K562 (cell line): ENCODE measurements at regions not wholly inside any gene's neighbourhood (a gene's known extent, or its start where the extent isn't known, plus 50 kb on each side); places are given as distances from the start of the nearest gene placed in this dataset.

Experiments used
- BRD4 ChIP-seq: fragments of 200-600 bp; sonication (generic); IDR thresholded peaks from 2 replicates; pipeline ENCODE4 v1.6.1; 2017; ENCODE audit warnings: inconsistent platforms
- CBX8 ChIP-seq: fragments of 200-600 bp; sonication (generic); IDR thresholded peaks from 2 replicates; pipeline ENCODE4 v1.6.1; 2012; ENCODE audit warnings: borderline replicate concordance, mixed run types, low read depth, mild to moderate bottlenecking, moderate library complexity, mixed read lengths, low read length, control low read depth, inconsistent platforms; ENCODE audit not compliant: poor library complexity, severe bottlenecking; ENCODE audit errors: extremely low read depth
- ELF4 ChIP-seq: fragments of 450-650 bp; formaldehyde crosslinking; IDR thresholded peaks from 2 replicates; pipeline ENCODE4 v1.4.0; 2022; ENCODE audit warnings: missing genetic modification characterization
- HCFC1 ChIP-seq: IDR thresholded peaks from 2 replicates; pipeline ENCODE4 v1.6.1; 2012; ENCODE audit warnings: low read depth, low read length, improper control_type of control experiment
- HDAC2 ChIP-seq: fragments of 450-650 bp; IDR thresholded peaks from 2 replicates; pipeline ENCODE4 v1.6.1; 2016; ENCODE audit warnings: mild to moderate bottlenecking
- MTA2 ChIP-seq: fragments of 450-650 bp; IDR thresholded peaks from 2 replicates; pipeline ENCODE4 v1.6.1; 2016; ENCODE audit warnings: low read depth
- NR2F6 ChIP-seq: fragments of 450-650 bp; formaldehyde crosslinking; IDR thresholded peaks from 2 replicates; pipeline ENCODE4 v1.4.0; 2020; ENCODE audit warnings: mild to moderate bottlenecking
- POLR2A ChIP-seq: fragments of 450-650 bp; conservative IDR thresholded peaks from 2 replicates; pipeline ENCODE4 v1.6.1; 2016
- SETDB1 ChIP-seq: IDR thresholded peaks from one replicate; pipeline ENCODE4 v1.6.1; 2012; ENCODE audit warnings: low read length, control low read depth, inconsistent platforms
- TF ChIP-seq, protein P1 (sequence below): IDR thresholded peaks from 2 replicates; pipeline ENCODE4 v1.6.1; 2016; ENCODE audit warnings: missing genetic modification characterization, missing compliant biosample characterization
- TF ChIP-seq, protein P2 (sequence below), 3 experiments: IDR thresholded peaks in 2 of 3; conservative IDR thresholded peaks in 1 of 3; 2 replicates each; pipeline ENCODE4 v1.5.1; 2011 to 2012; ENCODE audit warnings: low read length in 3 of 3, mild to moderate bottlenecking in 3 of 3, control low read depth in 2 of 3, improper control_type of control experiment in 1 of 3, inconsistent platforms in 1 of 3, low read depth in 1 of 3, mixed read lengths in 1 of 3, moderate library complexity in 1 of 3; ENCODE audit not compliant: insufficient read depth in 2 of 3

DNA sequence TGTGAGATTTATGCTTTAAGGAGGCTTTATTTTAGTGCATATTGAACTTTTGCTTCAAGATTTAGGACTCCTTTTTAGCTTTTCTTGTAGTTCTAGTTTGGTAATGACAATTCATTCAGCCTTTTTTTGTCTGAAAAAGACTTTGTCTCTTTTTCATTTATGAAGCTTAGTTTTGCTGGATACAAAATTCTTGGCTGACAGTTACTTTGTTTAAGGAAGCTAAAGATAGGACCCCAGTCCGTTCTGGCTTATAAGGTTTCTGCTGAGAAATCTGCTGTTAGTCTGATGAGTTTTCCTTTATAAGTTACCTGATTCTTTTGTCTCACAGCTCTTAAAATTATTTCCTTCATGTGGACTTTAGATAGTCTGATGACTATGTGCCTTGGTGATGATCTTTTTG is 142.8 kb upstream of the B3GAT2 start:
- TF ChIP-seq SETDB1 (no peak), BRD4 (no peak), MTA2 (no peak), HDAC2 (no peak), POLR2A (no peak), NR2F6 (CRISPR knock-in tag) (no peak), CBX8 (no peak), HCFC1 (no peak), ELF4 (no peak)
- TF ChIP-seq, protein P1, sequence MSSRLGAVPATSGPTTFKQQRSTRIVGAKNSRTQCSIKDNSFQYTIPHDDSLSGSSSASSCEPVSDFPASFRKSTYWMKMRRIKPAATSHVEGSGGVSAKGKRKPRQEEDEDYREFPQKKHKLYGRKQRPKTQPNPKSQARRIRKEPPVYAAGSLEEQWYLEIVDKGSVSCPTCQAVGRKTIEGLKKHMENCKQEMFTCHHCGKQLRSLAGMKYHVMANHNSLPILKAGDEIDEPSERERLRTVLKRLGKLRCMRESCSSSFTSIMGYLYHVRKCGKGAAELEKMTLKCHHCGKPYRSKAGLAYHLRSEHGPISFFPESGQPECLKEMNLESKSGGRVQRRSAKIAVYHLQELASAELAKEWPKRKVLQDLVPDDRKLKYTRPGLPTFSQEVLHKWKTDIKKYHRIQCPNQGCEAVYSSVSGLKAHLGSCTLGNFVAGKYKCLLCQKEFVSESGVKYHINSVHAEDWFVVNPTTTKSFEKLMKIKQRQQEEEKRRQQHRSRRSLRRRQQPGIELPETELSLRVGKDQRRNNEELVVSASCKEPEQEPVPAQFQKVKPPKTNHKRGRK (tag), result no peak
- TF ChIP-seq, protein P2, sequence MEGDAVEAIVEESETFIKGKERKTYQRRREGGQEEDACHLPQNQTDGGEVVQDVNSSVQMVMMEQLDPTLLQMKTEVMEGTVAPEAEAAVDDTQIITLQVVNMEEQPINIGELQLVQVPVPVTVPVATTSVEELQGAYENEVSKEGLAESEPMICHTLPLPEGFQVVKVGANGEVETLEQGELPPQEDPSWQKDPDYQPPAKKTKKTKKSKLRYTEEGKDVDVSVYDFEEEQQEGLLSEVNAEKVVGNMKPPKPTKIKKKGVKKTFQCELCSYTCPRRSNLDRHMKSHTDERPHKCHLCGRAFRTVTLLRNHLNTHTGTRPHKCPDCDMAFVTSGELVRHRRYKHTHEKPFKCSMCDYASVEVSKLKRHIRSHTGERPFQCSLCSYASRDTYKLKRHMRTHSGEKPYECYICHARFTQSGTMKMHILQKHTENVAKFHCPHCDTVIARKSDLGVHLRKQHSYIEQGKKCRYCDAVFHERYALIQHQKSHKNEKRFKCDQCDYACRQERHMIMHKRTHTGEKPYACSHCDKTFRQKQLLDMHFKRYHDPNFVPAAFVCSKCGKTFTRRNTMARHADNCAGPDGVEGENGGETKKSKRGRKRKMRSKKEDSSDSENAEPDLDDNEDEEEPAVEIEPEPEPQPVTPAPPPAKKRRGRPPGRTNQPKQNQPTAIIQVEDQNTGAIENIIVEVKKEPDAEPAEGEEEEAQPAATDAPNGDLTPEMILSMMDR (IDR thresholded peaks at IDR 0.05 in 2 of 3, conservative IDR thresholded peaks at IDR 0.05 in 1 of 3; ENCODE audit: insufficient read depth in 2 of 3, low read depth in 1 of 3, low read length in 3 of 3), result no peak
